HepG2 (cell line): ENCODE measurements at regions not wholly inside any gene's neighbourhood (a gene's known extent, or its start where the extent isn't known, plus 50 kb on each side); places are given as distances from the start of the nearest gene placed in this dataset.

Source experiments
- CHD4 ChIP-seq: fragments of 200-600 bp; sonication (generic); IDR thresholded peaks from 2 replicates; pipeline ENCODE4 v1.7.0; 2017; ENCODE audit warnings: mild to moderate bottlenecking, low read length, borderline replicate concordance
- CTCF ChIP-seq: sonication (generic); formaldehyde crosslinking; IDR thresholded peaks from 2 replicates; pipeline ENCODE4 v1.5.0; 2020; ENCODE audit warnings: mild to moderate bottlenecking, missing genetic modification reagents, moderate library complexity
- DPF2 ChIP-seq: sonication (generic); formaldehyde crosslinking; IDR thresholded peaks from 2 replicates; pipeline ENCODE4 v1.4.0; 2020; ENCODE audit warnings: mild to moderate bottlenecking, low read depth, missing genetic modification reagents, borderline replicate concordance
- ESRRA ChIP-seq: sonication (generic); formaldehyde crosslinking; IDR thresholded peaks from 2 replicates; pipeline ENCODE4 v1.5.1; 2020; ENCODE audit warnings: mild to moderate bottlenecking, low read depth, missing genetic modification reagents
- GFI1 ChIP-seq: sonication (generic); formaldehyde crosslinking; IDR thresholded peaks from 2 replicates; pipeline ENCODE4 v1.5.0; 2020; ENCODE audit warnings: missing genetic modification reagents, mild to moderate bottlenecking, borderline replicate concordance
- MAFF ChIP-seq: IDR thresholded peaks from 2 replicates; pipeline ENCODE4 v1.6.1; 2011; ENCODE audit warnings: low read depth, low read length, improper control_type of control experiment
- MAFK ChIP-seq, 2 experiments: IDR thresholded peaks in 1 of 2; conservative IDR thresholded peaks in 1 of 2; 2 replicates each; pipeline ENCODE4 v1.6.1; 2011; ENCODE audit warnings: improper control_type of control experiment in 2 of 2, low read length in 2 of 2
- MXI1 ChIP-seq: IDR thresholded peaks from 3 replicates; pipeline ENCODE4 v1.6.1; 2012; ENCODE audit warnings: low read depth, low read length, inconsistent platforms, borderline replicate concordance
- RCOR2 ChIP-seq: IDR thresholded peaks from 2 replicates; pipeline ENCODE4 v1.6.1; 2016; ENCODE audit warnings: missing biosample characterization, missing genetic modification reagents
- SP5 ChIP-seq: IDR thresholded peaks from 2 replicates; pipeline ENCODE4 v1.6.1; 2016; ENCODE audit warnings: low read depth, borderline replicate concordance
- THRA ChIP-seq: sonication (generic); formaldehyde crosslinking; IDR thresholded peaks from 2 replicates; pipeline ENCODE4 v1.4.0; 2020; ENCODE audit warnings: missing genetic modification reagents, borderline replicate concordance
- ZFP37 ChIP-seq: sonication (generic); formaldehyde crosslinking; IDR thresholded peaks from 2 replicates; pipeline ENCODE4 v1.4.0; 2020; ENCODE audit warnings: missing genetic modification reagents, borderline replicate concordance
- ZNF761 ChIP-seq: sonication (generic); formaldehyde crosslinking; conservative IDR thresholded peaks from 2 replicates; pipeline ENCODE4 v1.4.0; 2020; ENCODE audit warnings: mild to moderate bottlenecking, missing genetic modification reagents
- TF ChIP-seq, protein P1 (sequence below): sonication (generic); formaldehyde crosslinking; IDR thresholded peaks from 2 replicates; pipeline ENCODE4 v1.8.0; 2022; ENCODE audit warnings: missing genetic modification reagents, mild to moderate bottlenecking, moderate library complexity, borderline replicate concordance

DNA sequence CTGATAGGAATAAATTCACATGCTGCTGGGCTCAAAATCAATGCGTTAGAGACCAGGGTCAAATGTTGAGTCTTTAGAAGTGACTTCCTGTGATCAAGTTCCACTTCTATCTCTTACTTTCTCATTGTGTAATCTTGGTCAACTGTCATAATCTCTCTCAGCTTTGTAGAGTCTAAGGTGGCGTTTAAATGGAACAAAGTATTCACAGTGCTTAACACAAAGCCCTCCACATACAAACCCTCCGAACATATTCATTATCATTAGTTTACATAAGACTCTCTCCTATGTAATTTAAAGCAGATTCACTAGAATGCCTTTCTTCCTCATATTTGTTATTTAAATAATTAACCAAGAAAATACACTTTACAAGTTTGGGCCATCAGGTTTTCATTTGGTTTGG is 1044.1 kb downstream of the EFNB2 start:
- TF ChIP-seq ZFP37 (CRISPR knock-in tag) (no peak), CHD4 (no peak), ESRRA (CRISPR knock-in tag) (no peak), CTCF (no peak), DPF2 (CRISPR knock-in tag) (no peak), SP5 (CRISPR knock-in tag) (no peak), MAFF (no peak), THRA (no peak), RCOR2 (CRISPR knock-in tag) (no peak), MXI1 (no peak), GFI1 (no peak), ZNF761 (no peak), MAFK (conservative IDR thresholded peaks at IDR 0.05 in 1 of 2, IDR thresholded peaks at IDR 0.05 in 1 of 2; ENCODE audit: low read length in 2 of 2) (no peak)
- TF ChIP-seq, protein P1, sequence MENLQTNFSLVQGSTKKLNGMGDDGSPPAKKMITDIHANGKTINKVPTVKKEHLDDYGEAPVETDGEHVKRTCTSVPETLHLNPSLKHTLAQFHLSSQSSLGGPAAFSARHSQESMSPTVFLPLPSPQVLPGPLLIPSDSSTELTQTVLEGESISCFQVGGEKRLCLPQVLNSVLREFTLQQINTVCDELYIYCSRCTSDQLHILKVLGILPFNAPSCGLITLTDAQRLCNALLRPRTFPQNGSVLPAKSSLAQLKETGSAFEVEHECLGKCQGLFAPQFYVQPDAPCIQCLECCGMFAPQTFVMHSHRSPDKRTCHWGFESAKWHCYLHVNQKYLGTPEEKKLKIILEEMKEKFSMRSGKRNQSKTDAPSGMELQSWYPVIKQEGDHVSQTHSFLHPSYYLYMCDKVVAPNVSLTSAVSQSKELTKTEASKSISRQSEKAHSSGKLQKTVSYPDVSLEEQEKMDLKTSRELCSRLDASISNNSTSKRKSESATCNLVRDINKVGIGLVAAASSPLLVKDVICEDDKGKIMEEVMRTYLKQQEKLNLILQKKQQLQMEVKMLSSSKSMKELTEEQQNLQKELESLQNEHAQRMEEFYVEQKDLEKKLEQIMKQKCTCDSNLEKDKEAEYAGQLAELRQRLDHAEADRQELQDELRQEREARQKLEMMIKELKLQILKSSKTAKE (CRISPR knock-in tag): no peak
